HCT116 (cell line): ENCODE measurements at regions not wholly inside any gene's neighbourhood (a gene's known extent, or its start where the extent isn't known, plus 50 kb on each side); places are given as distances from the start of the nearest gene placed in this dataset.

ENCODE experiments used
- ATAC-seq: fragments of 200-7000 bp; cut with Tn5 transposase; 2 replicates; pipeline ENCODE4 v1.9.1; 2020; ENCODE audit warnings: mild to moderate bottlenecking, moderate library complexity
- BruUV-seq: library from RNA; stranded (reverse); fragments of 400-500 nt; replicated peaks from 2 replicates; lab custom pipeline; 2021; lab: Mats Ljungman, UMichigan
- CTCF ChIA-PET: fragments of 300-600 bp; sonication (Branson Sonifier 250); formaldehyde crosslinking; loops from one replicate; lab custom pipeline; 2021; ENCODE audit warnings: antibody characterized with exemption; lab: Charles Lee
- POLR2A ChIA-PET: fragments of 300-600, 350-600 bp; sonication (Branson Sonifier 250); formaldehyde crosslinking; loops from one replicate; lab custom pipeline; 2021; ENCODE audit warnings: antibody characterized with exemption; lab: Charles Lee
- RAD21 ChIA-PET, 2 experiments: fragments of 300-600 bp; sonication (Branson Sonifier 250); formaldehyde crosslinking; loops; one replicate each; lab custom pipeline; 2023; ENCODE audit warnings: low total read pairs in 2 of 2; ENCODE audit not compliant: uncharacterized antibody in 2 of 2, unreplicated experiment in 2 of 2, low non-redundant PET in 1 of 2; lab: Charles Lee
- DNase-seq: peaks from one replicate; pipeline ENCODE4 v3.0.0-alpha.2; 2010; ENCODE audit warnings: low read depth, low spot score
- H2AFZ ChIP-seq: fragments of 200-600 bp; shearing (Covaris generic), sonication (generic); 2 replicates; pipeline ENCODE4 v1.6.1; 2017; ENCODE audit warnings: low read depth, mixed run types, mixed read lengths, antibody characterized with exemption, low read length; ENCODE audit not compliant: poor library complexity, severe bottlenecking
- H3K27ac ChIP-seq: 2 replicates; pipeline ENCODE4 v1.5.1; 2012; ENCODE audit warnings: low read depth, low read length
- H3K27me3 ChIP-seq: fragments of 200-600 bp; sonication (generic); 2 replicates; pipeline ENCODE4 v1.6.1; 2016; ENCODE audit warnings: mixed run types, low read length, mixed read lengths; ENCODE audit not compliant: insufficient read depth
- H3K36me3 ChIP-seq, 2 experiments: fragments of 200-500 bp in 1 of 2; fragments of 200-600 bp in 1 of 2; sonication (Bioruptor generic) in 1 of 2; sonication (generic) in 1 of 2; 2 replicates each; pipeline versions ENCODE4 v1.5.1 to v1.6.1; 2014 to 2016; ENCODE audit warnings: low read length in 2 of 2, inconsistent platforms in 1 of 2, mixed read lengths in 1 of 2, mixed run types in 1 of 2; ENCODE audit not compliant: insufficient read depth in 2 of 2, control insufficient read depth in 1 of 2
- H3K4me1 ChIP-seq, 2 experiments: fragments of 200-600 bp in 1 of 2; sonication (generic) in 1 of 2; 2 replicates each; pipeline versions ENCODE4 v1.5.1 to v1.6.1; 2012 to 2017; ENCODE audit warnings: low read length in 2 of 2, inconsistent platforms in 1 of 2, mild to moderate bottlenecking in 1 of 2, mixed read lengths in 1 of 2, mixed run types in 1 of 2, moderate library complexity in 1 of 2; ENCODE audit not compliant: insufficient read depth in 2 of 2, control insufficient read depth in 1 of 2
- H3K4me2 ChIP-seq: fragments of 200-600 bp; sonication (generic); 2 replicates; pipeline ENCODE4 v1.6.1; 2017; ENCODE audit warnings: mixed run types, low read length, mixed read lengths
- H3K4me3 ChIP-seq, 2 experiments: fragments of 200-600 bp in 1 of 2; sonication (generic) in 1 of 2; replicated peaks in 1 of 2; 2 replicates each; pipeline ENCODE4 v1.5.1; 2011 to 2016; ENCODE audit warnings: low read length in 2 of 2, control low read depth in 1 of 2, low read depth in 1 of 2, mild to moderate bottlenecking in 1 of 2, mixed read lengths in 1 of 2, mixed run types in 1 of 2
- H3K79me2 ChIP-seq: fragments of 200-600 bp; sonication (generic); 2 replicates; pipeline ENCODE4 v1.6.1; 2017; ENCODE audit warnings: mild to moderate bottlenecking, mixed run types, low read length, moderate library complexity, mixed read lengths; ENCODE audit not compliant: insufficient read depth
- H3K9ac ChIP-seq: fragments of 200-600 bp; sonication (generic); 2 replicates; pipeline ENCODE4 v1.6.1; 2016; ENCODE audit warnings: low read length, mixed read lengths
- H3K9me2 ChIP-seq: fragments of 200-600 bp; sonication (generic), shearing (Covaris generic); 2 replicates; pipeline ENCODE4 v1.6.1; 2017; ENCODE audit warnings: mixed run types, mild to moderate bottlenecking, moderate library complexity; ENCODE audit not compliant: insufficient read depth
- H3K9me3 ChIP-seq, 2 experiments: fragments of 200-500 bp in 1 of 2; fragments of 200-600 bp in 1 of 2; sonication (Bioruptor generic) in 1 of 2; sonication (generic) in 1 of 2; 2 replicates each; pipeline ENCODE4 v1.6.1; 2014 to 2017; ENCODE audit warnings: low read length in 2 of 2, mixed read lengths in 2 of 2, inconsistent platforms in 1 of 2, low read depth in 1 of 2, mild to moderate bottlenecking in 1 of 2, mixed run types in 1 of 2, moderate library complexity in 1 of 2; ENCODE audit not compliant: control insufficient read depth in 1 of 2, insufficient read depth in 1 of 2
- H4K20me1 ChIP-seq: fragments of 200-600 bp; sonication (generic), shearing (Covaris generic); 2 replicates; pipeline ENCODE4 v1.6.1; 2017; ENCODE audit warnings: mixed run types, mild to moderate bottlenecking, moderate library complexity; ENCODE audit not compliant: insufficient read depth
- ATF3 ChIP-seq: IDR thresholded peaks from 2 replicates; pipeline ENCODE4 v1.6.1; 2012
- EGR1 ChIP-seq: IDR thresholded peaks from 2 replicates; pipeline ENCODE4 v1.6.1; 2012; ENCODE audit warnings: low read depth
- EZH2 ChIP-seq: fragments of 200-600 bp; sonication (generic); IDR thresholded peaks from 2 replicates; pipeline ENCODE4 v1.6.1; 2017; ENCODE audit warnings: antibody characterized with exemption, mixed run types
- EZH2phosphoT487 ChIP-seq: fragments of 200-600 bp; IDR thresholded peaks from 2 replicates; pipeline ENCODE4 v1.6.1; 2018; ENCODE audit warnings: antibody characterized with exemption, borderline replicate concordance
- JUND ChIP-seq: IDR thresholded peaks from 2 replicates; pipeline ENCODE4 v1.6.1; 2012
- RAD21 ChIP-seq: IDR thresholded peaks from 2 replicates; pipeline ENCODE4 v1.6.1; 2012; ENCODE audit warnings: low read depth, mild to moderate bottlenecking
- SP1 ChIP-seq: IDR thresholded peaks from 2 replicates; pipeline ENCODE4 v1.6.1; 2012; ENCODE audit warnings: low read depth
- TCF7L2 ChIP-seq: IDR thresholded peaks from 2 replicates; pipeline ENCODE4 v1.7.0; 2011; ENCODE audit warnings: borderline replicate concordance, inconsistent platforms; ENCODE audit not compliant: insufficient read depth, insufficient read length; ENCODE audit errors: extremely low read depth
- YY1 ChIP-seq: IDR thresholded peaks from 2 replicates; pipeline ENCODE4 v1.6.1; 2011; ENCODE audit warnings: low read length, low read depth, moderate library complexity, mild to moderate bottlenecking; ENCODE audit not compliant: insufficient replicate concordance; ENCODE audit errors: extremely low read depth
- ZNF274 ChIP-seq: fragments of 200-500 bp; sonication (Bioruptor generic); IDR thresholded peaks from 2 replicates; pipeline ENCODE4 v1.6.1; 2014; ENCODE audit warnings: mild to moderate bottlenecking, low read depth, low read length, inconsistent platforms
- intact Hi-C: fragments of 100-400 bp; cut with micrococcal nuclease; formaldehyde crosslinking; loops from 2 replicates; pipeline ENCODE4 v1.10.0; 2022
- TF ChIP-seq, protein P1 (sequence below): IDR thresholded peaks from 2 replicates; pipeline ENCODE4 v1.6.1; 2011; ENCODE audit warnings: mild to moderate bottlenecking, low read length, moderate library complexity; ENCODE audit not compliant: insufficient replicate concordance; ENCODE audit errors: extremely low read depth
- TF ChIP-seq, protein P2 (sequence below), 3 experiments: fragments of 200-600 bp in 1 of 3; sonication (generic) in 1 of 3; IDR thresholded peaks in 2 of 3; conservative IDR thresholded peaks in 1 of 3; 2 replicates each; pipeline ENCODE4 v1.5.1; 2012 to 2017; ENCODE audit warnings: low read depth in 2 of 3, low read length in 2 of 3, antibody characterized with exemption in 1 of 3, borderline replicate concordance in 1 of 3, control low read depth in 1 of 3, mild to moderate bottlenecking in 1 of 3, mixed read lengths in 1 of 3, mixed run types in 1 of 3, moderate library complexity in 1 of 3; ENCODE audit not compliant: insufficient read depth in 1 of 3

DNA sequence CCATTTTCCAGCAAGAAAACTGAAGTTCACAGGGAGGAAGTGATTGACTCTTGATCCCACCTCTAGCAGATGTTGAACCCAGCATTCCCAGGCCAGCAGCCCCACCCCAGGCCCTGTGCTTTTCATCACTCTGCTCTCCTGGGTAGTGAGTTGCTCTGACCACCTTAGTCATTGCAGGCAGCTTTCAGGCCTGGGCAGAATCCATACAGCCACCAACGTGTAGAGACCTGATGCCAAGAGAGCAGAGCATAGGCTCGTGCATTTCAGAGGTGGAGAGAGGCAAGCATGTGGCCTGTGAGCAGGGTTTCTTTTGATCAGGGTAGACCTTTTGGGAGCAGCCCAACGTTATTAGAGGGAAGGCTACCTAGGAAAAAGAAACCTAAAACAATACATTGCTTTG lies 334.6 kb downstream of the PTEN start:
- no peaks in the 10 kb centered on the region for H3K36me3 ChIP-seq
- DNase-seq, result no peak
- H4K20me1 ChIP-seq, result no peaks in the 10 kb centered on the region
- H3K27ac ChIP-seq, result no peak overlapping the region
- H3K27me3 ChIP-seq, result no peaks in the 10 kb centered on the region
- no peak for ATAC-seq
- H3K4me1 ChIP-seq, result peaks cover 0 to 7% of the 10 kb centered on the region in 2 experiments; a peak in 2 of 4 replicates
- ChIA-PET POLR2A (no interaction called here), CTCF (no interaction called here), RAD21 (no interaction called here)
- intact Hi-C loops, result no loop called here
- no peaks in the 10 kb centered on the region for H3K9me2 ChIP-seq
- H2AFZ ChIP-seq, result no peak overlapping the region
- H3K9ac ChIP-seq, result no peak overlapping the region
- BruUV-seq, result no TSS peak
- H3K79me2 ChIP-seq, result no peaks in the 10 kb centered on the region
- no peak overlapping the region for H3K4me2 ChIP-seq
- no peak for TF ChIP-seq EZH2
- TF ChIP-seq, protein P1, sequence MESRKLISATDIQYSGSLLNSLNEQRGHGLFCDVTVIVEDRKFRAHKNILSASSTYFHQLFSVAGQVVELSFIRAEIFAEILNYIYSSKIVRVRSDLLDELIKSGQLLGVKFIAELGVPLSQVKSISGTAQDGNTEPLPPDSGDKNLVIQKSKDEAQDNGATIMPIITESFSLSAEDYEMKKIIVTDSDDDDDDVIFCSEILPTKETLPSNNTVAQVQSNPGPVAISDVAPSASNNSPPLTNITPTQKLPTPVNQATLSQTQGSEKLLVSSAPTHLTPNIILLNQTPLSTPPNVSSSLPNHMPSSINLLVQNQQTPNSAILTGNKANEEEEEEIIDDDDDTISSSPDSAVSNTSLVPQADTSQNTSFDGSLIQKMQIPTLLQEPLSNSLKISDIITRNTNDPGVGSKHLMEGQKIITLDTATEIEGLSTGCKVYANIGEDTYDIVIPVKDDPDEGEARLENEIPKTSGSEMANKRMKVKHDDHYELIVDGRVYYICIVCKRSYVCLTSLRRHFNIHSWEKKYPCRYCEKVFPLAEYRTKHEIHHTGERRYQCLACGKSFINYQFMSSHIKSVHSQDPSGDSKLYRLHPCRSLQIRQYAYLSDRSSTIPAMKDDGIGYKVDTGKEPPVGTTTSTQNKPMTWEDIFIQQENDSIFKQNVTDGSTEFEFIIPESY, result no peak
- no peak for TF ChIP-seq TCF7L2
- no peak for TF ChIP-seq EGR1
- TF ChIP-seq, protein P2, sequence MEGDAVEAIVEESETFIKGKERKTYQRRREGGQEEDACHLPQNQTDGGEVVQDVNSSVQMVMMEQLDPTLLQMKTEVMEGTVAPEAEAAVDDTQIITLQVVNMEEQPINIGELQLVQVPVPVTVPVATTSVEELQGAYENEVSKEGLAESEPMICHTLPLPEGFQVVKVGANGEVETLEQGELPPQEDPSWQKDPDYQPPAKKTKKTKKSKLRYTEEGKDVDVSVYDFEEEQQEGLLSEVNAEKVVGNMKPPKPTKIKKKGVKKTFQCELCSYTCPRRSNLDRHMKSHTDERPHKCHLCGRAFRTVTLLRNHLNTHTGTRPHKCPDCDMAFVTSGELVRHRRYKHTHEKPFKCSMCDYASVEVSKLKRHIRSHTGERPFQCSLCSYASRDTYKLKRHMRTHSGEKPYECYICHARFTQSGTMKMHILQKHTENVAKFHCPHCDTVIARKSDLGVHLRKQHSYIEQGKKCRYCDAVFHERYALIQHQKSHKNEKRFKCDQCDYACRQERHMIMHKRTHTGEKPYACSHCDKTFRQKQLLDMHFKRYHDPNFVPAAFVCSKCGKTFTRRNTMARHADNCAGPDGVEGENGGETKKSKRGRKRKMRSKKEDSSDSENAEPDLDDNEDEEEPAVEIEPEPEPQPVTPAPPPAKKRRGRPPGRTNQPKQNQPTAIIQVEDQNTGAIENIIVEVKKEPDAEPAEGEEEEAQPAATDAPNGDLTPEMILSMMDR (IDR thresholded peaks at IDR 0.05 in 2 of 3, conservative IDR thresholded peaks at IDR 0.05 in 1 of 3; ENCODE audit: borderline replicate concordance in 1 of 3, insufficient read depth in 1 of 3, low read depth in 2 of 3, low read length in 2 of 3), result no peak
- no peak for TF ChIP-seq EZH2phosphoT487
- TF ChIP-seq RAD21, result no peak
- no peak for TF ChIP-seq YY1
- no peak for TF ChIP-seq SP1
- no peak for TF ChIP-seq ATF3
- TF ChIP-seq ZNF274, result no peak
- no peak for TF ChIP-seq JUND
- H3K9me3 ChIP-seq, result no peaks in the 10 kb centered on the region
- H3K4me3 ChIP-seq, result no peak overlapping the region
